ENCODE measurements at regions not wholly inside any gene's neighbourhood (a gene's known extent, or its start where the extent isn't known, plus 50 kb on each side); places are given as distances from the start of the nearest gene placed in this dataset.

DNA sequence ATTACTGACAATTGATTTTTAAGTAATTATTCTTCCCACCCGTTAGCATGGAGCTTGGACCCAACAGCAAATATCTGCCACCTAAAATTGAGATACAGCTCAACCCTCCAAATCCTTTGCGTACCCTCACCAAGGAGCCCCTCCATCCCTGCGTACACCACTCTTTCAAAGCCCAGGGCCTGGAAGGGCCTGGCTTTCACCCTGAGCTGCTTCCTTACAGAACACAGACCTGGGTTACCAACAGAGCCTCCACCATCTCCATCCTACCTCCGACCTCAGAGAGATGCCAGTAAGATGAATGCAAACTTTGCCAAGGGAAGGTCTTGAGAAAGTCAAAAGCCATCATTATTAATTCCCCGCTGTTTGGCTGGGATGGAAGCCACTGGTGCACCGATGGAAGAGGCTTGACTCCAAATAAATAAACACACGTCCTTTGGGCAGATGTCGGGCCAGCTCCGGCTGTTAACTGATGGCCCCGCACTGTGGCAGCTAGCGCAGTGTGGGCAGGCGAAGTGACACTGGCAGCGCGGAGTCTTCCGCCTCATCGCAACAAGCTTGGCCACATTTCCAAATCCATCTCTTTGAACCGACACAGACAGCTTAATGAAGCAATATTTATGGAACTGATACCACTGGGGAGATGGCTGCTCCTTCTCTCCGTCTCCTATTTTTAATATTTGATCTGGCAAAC lies 150.2 kb upstream of the VSTM2B start:
- no peak for TF ChIP-seq POLR2AphosphoS5 (IDR thresholded peaks at IDR 0.05)
- TF ChIP-seq, protein P1, sequence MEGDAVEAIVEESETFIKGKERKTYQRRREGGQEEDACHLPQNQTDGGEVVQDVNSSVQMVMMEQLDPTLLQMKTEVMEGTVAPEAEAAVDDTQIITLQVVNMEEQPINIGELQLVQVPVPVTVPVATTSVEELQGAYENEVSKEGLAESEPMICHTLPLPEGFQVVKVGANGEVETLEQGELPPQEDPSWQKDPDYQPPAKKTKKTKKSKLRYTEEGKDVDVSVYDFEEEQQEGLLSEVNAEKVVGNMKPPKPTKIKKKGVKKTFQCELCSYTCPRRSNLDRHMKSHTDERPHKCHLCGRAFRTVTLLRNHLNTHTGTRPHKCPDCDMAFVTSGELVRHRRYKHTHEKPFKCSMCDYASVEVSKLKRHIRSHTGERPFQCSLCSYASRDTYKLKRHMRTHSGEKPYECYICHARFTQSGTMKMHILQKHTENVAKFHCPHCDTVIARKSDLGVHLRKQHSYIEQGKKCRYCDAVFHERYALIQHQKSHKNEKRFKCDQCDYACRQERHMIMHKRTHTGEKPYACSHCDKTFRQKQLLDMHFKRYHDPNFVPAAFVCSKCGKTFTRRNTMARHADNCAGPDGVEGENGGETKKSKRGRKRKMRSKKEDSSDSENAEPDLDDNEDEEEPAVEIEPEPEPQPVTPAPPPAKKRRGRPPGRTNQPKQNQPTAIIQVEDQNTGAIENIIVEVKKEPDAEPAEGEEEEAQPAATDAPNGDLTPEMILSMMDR (IDR thresholded peaks at IDR 0.05): no peak
